ENCODE measurements at regions not wholly inside any gene's neighbourhood (a gene's known extent, or its start where the extent isn't known, plus 50 kb on each side); places are given as distances from the start of the nearest gene placed in this dataset.

DNA sequence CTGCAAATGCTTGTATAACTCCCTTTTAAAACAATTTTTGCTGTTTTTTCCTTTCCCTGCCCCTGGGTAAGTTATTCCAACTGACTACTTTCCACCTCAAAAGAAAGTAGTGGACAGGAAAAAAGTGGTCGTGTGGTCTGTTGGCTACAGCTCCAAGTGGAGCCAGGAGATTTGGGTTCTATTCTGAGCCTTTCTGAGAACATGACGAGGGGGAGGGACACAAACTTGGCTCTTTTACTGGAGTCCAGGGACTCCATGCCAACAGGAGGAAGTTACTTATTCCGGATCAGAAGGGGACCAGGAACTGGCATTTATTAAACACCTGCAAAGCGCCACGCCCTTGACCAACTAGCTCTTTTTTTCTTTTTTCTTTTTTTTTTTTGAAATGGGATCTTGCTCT is 79.0 kb upstream of the CAPZB start:
- Mint-ChIP-seq H3K4me3 (ENCODE audit: unreplicated experiment) (no peak overlapping the region), H3K27ac (ENCODE audit: low read depth, unreplicated experiment) (no peak overlapping the region), H3K27me3 (ENCODE audit: insufficient read depth, unreplicated experiment) (no peaks in the 10 kb centered on the region), H3K4me1 (ENCODE audit: insufficient read depth, unreplicated experiment) (no peaks in the 10 kb centered on the region), H3K36me3 (ENCODE audit: insufficient read depth, unreplicated experiment) (no peaks in the 10 kb centered on the region), H3K9me3 (ENCODE audit: unreplicated experiment) (no peaks in the 10 kb centered on the region)
- intact Hi-C loops (cut with micrococcal nuclease), result no loop called here
- BruUV-seq (replicated peaks), result no TSS peak
- ChIA-PET POLR2A (no interaction called here), CTCF (interaction anchor here (0.6 kb wide), 1 partner anchor 34 kb away, joined by 4 read pairs; no protein-coding TSS in a partner anchor)
- TF ChIP-seq, protein P1, sequence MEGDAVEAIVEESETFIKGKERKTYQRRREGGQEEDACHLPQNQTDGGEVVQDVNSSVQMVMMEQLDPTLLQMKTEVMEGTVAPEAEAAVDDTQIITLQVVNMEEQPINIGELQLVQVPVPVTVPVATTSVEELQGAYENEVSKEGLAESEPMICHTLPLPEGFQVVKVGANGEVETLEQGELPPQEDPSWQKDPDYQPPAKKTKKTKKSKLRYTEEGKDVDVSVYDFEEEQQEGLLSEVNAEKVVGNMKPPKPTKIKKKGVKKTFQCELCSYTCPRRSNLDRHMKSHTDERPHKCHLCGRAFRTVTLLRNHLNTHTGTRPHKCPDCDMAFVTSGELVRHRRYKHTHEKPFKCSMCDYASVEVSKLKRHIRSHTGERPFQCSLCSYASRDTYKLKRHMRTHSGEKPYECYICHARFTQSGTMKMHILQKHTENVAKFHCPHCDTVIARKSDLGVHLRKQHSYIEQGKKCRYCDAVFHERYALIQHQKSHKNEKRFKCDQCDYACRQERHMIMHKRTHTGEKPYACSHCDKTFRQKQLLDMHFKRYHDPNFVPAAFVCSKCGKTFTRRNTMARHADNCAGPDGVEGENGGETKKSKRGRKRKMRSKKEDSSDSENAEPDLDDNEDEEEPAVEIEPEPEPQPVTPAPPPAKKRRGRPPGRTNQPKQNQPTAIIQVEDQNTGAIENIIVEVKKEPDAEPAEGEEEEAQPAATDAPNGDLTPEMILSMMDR (IDR thresholded peaks at IDR 0.05; ENCODE audit: unreplicated experiment), result no peak
- no peak for DNase-seq (ENCODE audit: unreplicated experiment)

GRCh38 chr1:19563324-19564097 is 78.2 kb upstream of the CAPZB start:
- no peak overlapping the region for H3K27ac Mint-ChIP-seq (ENCODE audit: low read depth, unreplicated experiment)
- H3K36me3 Mint-ChIP-seq (ENCODE audit: insufficient read depth, unreplicated experiment), result no peaks in the 10 kb centered on the region
- ChIA-PET POLR2A (interaction anchor here (0.5 kb wide), 1 partner anchor 21 kb away, joined by 3 read pairs; no protein-coding TSS in a partner anchor), CTCF (interaction anchor here (0.6 to 0.7 kb wide), 3 partner anchors 28 to 323 kb away, joined by 3 to 7 read pairs (median 3); no protein-coding TSS in a partner anchor)
- TF ChIP-seq, protein P1 (IDR thresholded peaks at IDR 0.05; ENCODE audit: unreplicated experiment), result no peak
- intact Hi-C loops (cut with micrococcal nuclease), result no loop called here
- BruUV-seq (replicated peaks), result no TSS peak
- no peaks in the 10 kb centered on the region for H3K27me3 Mint-ChIP-seq (ENCODE audit: insufficient read depth, unreplicated experiment)
- DNase-seq (ENCODE audit: unreplicated experiment), result no peak
- H3K4me3 Mint-ChIP-seq (ENCODE audit: unreplicated experiment), result no peak overlapping the region
- H3K4me1 Mint-ChIP-seq (ENCODE audit: insufficient read depth, unreplicated experiment), result no peaks in the 10 kb centered on the region
- H3K9me3 Mint-ChIP-seq (ENCODE audit: unreplicated experiment), result no peaks in the 10 kb centered on the region

- no peaks in the 10 kb centered on the region for H3K9me3 Mint-ChIP-seq (ENCODE audit: unreplicated experiment)
- H3K4me1 Mint-ChIP-seq (ENCODE audit: insufficient read depth, unreplicated experiment), result peaks cover 5% of the 10 kb centered on the region
- CTCF ChIA-PET, result interaction anchor here (0.6 kb wide), 1 partner anchor 324 kb away, joined by 7 read pairs; no protein-coding TSS in a partner anchor
- H3K4me3 Mint-ChIP-seq (ENCODE audit: unreplicated experiment), result no peak overlapping the region
- H3K36me3 Mint-ChIP-seq (ENCODE audit: insufficient read depth, unreplicated experiment), result no peaks in the 10 kb centered on the region
- BruUV-seq (replicated peaks), result no TSS peak
- no peak for DNase-seq (ENCODE audit: unreplicated experiment)
- POLR2A ChIA-PET, result interaction anchor here (0.5 kb wide), 1 partner anchor 22 kb away, joined by 3 read pairs; no protein-coding TSS in a partner anchor
- no peaks in the 10 kb centered on the region for H3K27me3 Mint-ChIP-seq (ENCODE audit: insufficient read depth, unreplicated experiment)
- no peak overlapping the region for H3K27ac Mint-ChIP-seq (ENCODE audit: low read depth, unreplicated experiment)
- intact Hi-C loops (cut with micrococcal nuclease), result no loop called here
- TF ChIP-seq, protein P1 (IDR thresholded peaks at IDR 0.05; ENCODE audit: unreplicated experiment), result no peak
These were observed 77.5 kb upstream of the CAPZB start for GRCh38 chr1:19562847-19563246.

- ChIA-PET POLR2A (no interaction called here), CTCF (no interaction called here)
- intact Hi-C loops (cut with micrococcal nuclease), result no loop called here
These were observed 75.1 kb upstream of the CAPZB start for GRCh38 chr1:19560480-19560879.

More at GRCh38 chr1:19560480-19560879, 75.1 kb upstream of the CAPZB start:
- Mint-ChIP-seq H3K27me3 (ENCODE audit: insufficient read depth, unreplicated experiment) (no peaks in the 10 kb centered on the region), H3K9me3 (ENCODE audit: unreplicated experiment) (no peaks in the 10 kb centered on the region), H3K36me3 (ENCODE audit: insufficient read depth, unreplicated experiment) (no peaks in the 10 kb centered on the region), H3K4me1 (ENCODE audit: insufficient read depth, unreplicated experiment) (peaks cover 9% of the 10 kb centered on the region), H3K27ac (ENCODE audit: low read depth, unreplicated experiment) (no peak overlapping the region), H3K4me3 (ENCODE audit: unreplicated experiment) (no peak overlapping the region)
- no TSS peak for BruUV-seq (replicated peaks)
- TF ChIP-seq, protein P1 (IDR thresholded peaks at IDR 0.05; ENCODE audit: unreplicated experiment), result no peak
- DNase-seq (ENCODE audit: unreplicated experiment), result no peak

Data from MCF 10A (cell line).